H1 (cell line): ENCODE measurements at regions not wholly inside any gene's neighbourhood (a gene's known extent, or its start where the extent isn't known, plus 50 kb on each side); places are given as distances from the start of the nearest gene placed in this dataset.

Experiments
- CTCF ChIA-PET: fragments of 300-600 bp; sonication (Branson Sonifier 250); formaldehyde crosslinking; loops from one replicate; lab custom pipeline; 2021; ENCODE audit not compliant: partially characterized antibody; lab: Charles Lee
- POLR2A ChIA-PET: fragments of 300-600 bp; sonication (Branson Sonifier 250); formaldehyde crosslinking; loops from one replicate; lab custom pipeline; 2021; ENCODE audit warnings: inconsistent platforms; ENCODE audit not compliant: partially characterized antibody; lab: Charles Lee
- DNase-seq, 2 experiments: peaks; one replicate each; pipeline versions ENCODE4 v3.0.0 to v3.0.0-alpha.2; 2010 to 2022; ENCODE audit warnings: low spot score in 2 of 2, low read depth in 1 of 2, mixed read lengths in 1 of 2
- FAIRE-seq: peaks from 2 replicates; lab custom pipeline; 2011; peaks lifted over from hg19 to GRCh38; lab: Jason Lieb, UNC
- H2AFZ ChIP-seq: 2 replicates; pipeline ENCODE4 v1.8.1; 2012; ENCODE audit warnings: low read length, inconsistent platforms
- H2AK5ac ChIP-seq: 2 replicates; pipeline ENCODE4 v1.6.1; 2013; ENCODE audit warnings: low read depth, low read length
- H2BK120ac ChIP-seq: replicated peaks from 2 replicates; pipeline ENCODE3; 2013; ENCODE audit warnings: low read depth, low read length, inconsistent platforms
- H2BK12ac ChIP-seq: 2 replicates; pipeline ENCODE4 v1.6.1; 2013; ENCODE audit warnings: low read depth, low read length
- H2BK15ac ChIP-seq: 2 replicates; pipeline ENCODE4 v1.6.1; 2013; ENCODE audit warnings: low read length
- H2BK20ac ChIP-seq: 2 replicates; pipeline ENCODE4 v1.6.1; 2013; ENCODE audit warnings: low read length
- H2BK5ac ChIP-seq: 2 replicates; pipeline ENCODE4 v1.6.1; 2013; ENCODE audit warnings: low read depth, low read length
- H3K14ac ChIP-seq: 2 replicates; pipeline ENCODE4 v1.6.1; 2013; ENCODE audit warnings: inconsistent platforms; ENCODE audit not compliant: insufficient read length
- H3K18ac ChIP-seq: 2 replicates; pipeline ENCODE4 v1.6.1; 2013; ENCODE audit warnings: low read length; ENCODE audit errors: extremely low read depth
- H3K23ac ChIP-seq: 2 replicates; pipeline ENCODE4 v1.6.1; 2013; ENCODE audit warnings: inconsistent platforms; ENCODE audit not compliant: insufficient read length
- H3K23me2 ChIP-seq: 2 replicates; pipeline ENCODE4 v1.6.1; 2013; ENCODE audit warnings: low read depth, low read length
- H3K27ac ChIP-seq: 2 replicates; pipeline ENCODE4 v1.6.1; 2011; ENCODE audit warnings: low read depth, low read length, inconsistent platforms
- H3K27me3 ChIP-seq, 4 experiments: replicated peaks in 1 of 4; 1 replicate in 1 of 4; 2 replicates in 3 of 4; pipeline versions ENCODE4 v1.6.1 to v1.8.1; 2011 to 2013; ENCODE audit warnings: low read length in 3 of 4, mild to moderate bottlenecking in 3 of 4, inconsistent platforms in 2 of 4, mixed read lengths in 2 of 4, moderate library complexity in 1 of 4; ENCODE audit not compliant: control insufficient read depth in 3 of 4, insufficient read depth in 3 of 4; ENCODE audit errors: extremely low read depth in 1 of 4
- H3K36me3 ChIP-seq, 4 experiments: 2 replicates each; pipeline versions ENCODE4 v1.6.1 to v1.8.1; 2011 to 2013; ENCODE audit warnings: mild to moderate bottlenecking in 4 of 4, low read length in 3 of 4, moderate library complexity in 2 of 4, control low read depth in 1 of 4, inconsistent platforms in 1 of 4; ENCODE audit not compliant: insufficient read depth in 4 of 4, control insufficient read depth in 2 of 4
- H3K4ac ChIP-seq: replicated peaks from 2 replicates; pipeline ENCODE3; 2013; ENCODE audit warnings: low read length, low read depth, mixed read lengths, inconsistent platforms; ENCODE audit not compliant: insufficient read length
- H3K4me1 ChIP-seq, 4 experiments: replicated peaks in 1 of 4; 1 replicate in 1 of 4; 2 replicates in 3 of 4; pipeline versions ENCODE4 v1.6.1 to v1.8.1; 2011 to 2013; ENCODE audit warnings: low read length in 3 of 4, inconsistent platforms in 2 of 4, mixed read lengths in 1 of 4; ENCODE audit not compliant: insufficient read depth in 4 of 4, control insufficient read depth in 3 of 4
- H3K4me2 ChIP-seq, 2 experiments: 2 replicates each; pipeline versions ENCODE4 v1.6.1 to v1.8.1; 2011 to 2013; ENCODE audit warnings: low read depth in 2 of 2, low read length in 2 of 2, control low read depth in 1 of 2, inconsistent platforms in 1 of 2, mild to moderate bottlenecking in 1 of 2; ENCODE audit not compliant: insufficient read depth in 1 of 2
- H3K4me3 ChIP-seq, 4 experiments: fragments of 200-600, 300-600 bp in 1 of 4; sonication (generic), shearing (Covaris generic), sonication (Bioruptor Twin) in 1 of 4; 2 replicates each; pipeline versions ENCODE4 v1.5.1 to v1.8.1; 2011 to 2016; ENCODE audit warnings: low read length in 4 of 4, low read depth in 3 of 4, control low read depth in 2 of 4, inconsistent platforms in 2 of 4, mild to moderate bottlenecking in 2 of 4, mixed read lengths in 1 of 4, moderate library complexity in 1 of 4; ENCODE audit not compliant: insufficient read depth in 2 of 4; ENCODE audit errors: extremely low read depth in 1 of 4
- H3K56ac ChIP-seq: replicated peaks from 2 replicates; pipeline ENCODE3; 2013; ENCODE audit warnings: low read depth, mild to moderate bottlenecking, mixed read lengths, low read length, inconsistent platforms; ENCODE audit not compliant: insufficient read length
- H3K79me1 ChIP-seq: 2 replicates; pipeline ENCODE4 v1.6.1; 2013; ENCODE audit warnings: low read depth, low read length, control low read depth
- H3K79me2 ChIP-seq, 2 experiments: 2 replicates each; pipeline versions ENCODE4 v1.6.1 to v1.8.1; 2012 to 2013; ENCODE audit warnings: low read length in 2 of 2, mild to moderate bottlenecking in 2 of 2, inconsistent platforms in 1 of 2; ENCODE audit not compliant: insufficient read depth in 2 of 2, control insufficient read depth in 1 of 2
- H3K9ac ChIP-seq, 4 experiments: replicated peaks in 1 of 4; 1 replicate in 1 of 4; 2 replicates in 3 of 4; pipeline versions ENCODE4 v1.6.1 to v1.8.1; 2011 to 2013; ENCODE audit warnings: low read depth in 3 of 4, low read length in 3 of 4, control low read depth in 2 of 4, mild to moderate bottlenecking in 2 of 4, moderate library complexity in 2 of 4, inconsistent platforms in 1 of 4; ENCODE audit errors: extremely low read depth in 1 of 4
- H3K9me3 ChIP-seq, 2 experiments: 2 replicates each; pipeline versions ENCODE4 v1.6.1 to v1.8.1; 2012 to 2013; ENCODE audit warnings: mild to moderate bottlenecking in 2 of 2, moderate library complexity in 2 of 2, control low read depth in 1 of 2, inconsistent platforms in 1 of 2, low read depth in 1 of 2, low read length in 1 of 2, mixed read lengths in 1 of 2; ENCODE audit not compliant: insufficient read depth in 2 of 2
- H4K20me1 ChIP-seq, 2 experiments: replicated peaks in 1 of 2; 2 replicates each; pipeline versions ENCODE3 to v1.8.1; 2011 to 2013; ENCODE audit warnings: inconsistent platforms in 2 of 2, low read length in 2 of 2, mild to moderate bottlenecking in 1 of 2; ENCODE audit not compliant: insufficient read depth in 2 of 2, control insufficient read depth in 1 of 2
- H4K5ac ChIP-seq: 2 replicates; pipeline ENCODE4 v1.6.1; 2013; ENCODE audit warnings: low read length, low read depth, mixed read lengths, inconsistent platforms; ENCODE audit not compliant: insufficient read length
- H4K8ac ChIP-seq: 2 replicates; pipeline ENCODE4 v1.8.0; 2013; ENCODE audit warnings: mild to moderate bottlenecking, moderate library complexity, low read length, inconsistent platforms; ENCODE audit not compliant: insufficient read depth; ENCODE audit errors: extremely low read depth
- H4K91ac ChIP-seq: replicated peaks from 2 replicates; pipeline ENCODE3; 2013; ENCODE audit warnings: low read length, mixed read lengths, inconsistent platforms; ENCODE audit not compliant: insufficient read length
- BCL11A ChIP-seq, 2 experiments: IDR thresholded peaks; one replicate each; pipeline ENCODE4 v1.6.1; 2011; ENCODE audit warnings: low read depth in 2 of 2, low read length in 2 of 2, mild to moderate bottlenecking in 2 of 2
- CTBP2 ChIP-seq: IDR thresholded peaks from 2 replicates; pipeline ENCODE4 v1.7.0; 2011; ENCODE audit warnings: borderline replicate concordance, mild to moderate bottlenecking, moderate library complexity, mixed read lengths, low read length; ENCODE audit not compliant: insufficient read depth, insufficient read length
- E2F6 ChIP-seq: IDR thresholded peaks from 2 replicates; pipeline ENCODE4 v1.6.1; 2012; ENCODE audit warnings: inconsistent platforms
- FOSL1 ChIP-seq: IDR thresholded peaks from 2 replicates; pipeline ENCODE4 v1.6.1; 2011; ENCODE audit warnings: mild to moderate bottlenecking, low read depth, low read length, moderate library complexity; ENCODE audit not compliant: insufficient read depth
- NANOG ChIP-seq: IDR thresholded peaks from 2 replicates; pipeline ENCODE4 v1.6.1; 2011; ENCODE audit warnings: low read length, low read depth, mild to moderate bottlenecking, inconsistent platforms; ENCODE audit not compliant: insufficient read depth, poor library complexity, severe bottlenecking
- POLR2A ChIP-seq, 2 experiments: IDR thresholded peaks; 1 replicate in 1 of 2; 2 replicates in 1 of 2; pipeline ENCODE4 v1.6.1; 2011; ENCODE audit warnings: low read depth in 2 of 2, low read length in 2 of 2, mild to moderate bottlenecking in 2 of 2; ENCODE audit errors: control extremely low read depth in 1 of 2
- RAD21 ChIP-seq, 2 experiments: IDR thresholded peaks in 1 of 2; conservative IDR thresholded peaks in 1 of 2; 2 replicates each; pipeline ENCODE4 v1.6.1; 2011; ENCODE audit warnings: low read depth in 2 of 2, low read length in 2 of 2, improper control_type of control experiment in 1 of 2, inconsistent platforms in 1 of 2, mild to moderate bottlenecking in 1 of 2, moderate library complexity in 1 of 2
- SIN3A ChIP-seq, 2 experiments: IDR thresholded peaks in 1 of 2; conservative IDR thresholded peaks in 1 of 2; 2 replicates each; pipeline ENCODE4 v1.6.1; 2011 to 2012; ENCODE audit warnings: low read length in 2 of 2, improper control_type of control experiment in 1 of 2, low read depth in 1 of 2, mild to moderate bottlenecking in 1 of 2
- SIRT6 ChIP-seq: IDR thresholded peaks from one replicate; pipeline ENCODE4 v1.7.1; 2012; ENCODE audit warnings: low read length, inconsistent platforms
- SP1 ChIP-seq: IDR thresholded peaks from 2 replicates; pipeline ENCODE4 v1.6.1; 2011; ENCODE audit warnings: low read depth, low read length
- SUZ12 ChIP-seq: fragments of 200-600 bp; sonication (generic); IDR thresholded peaks from 2 replicates; pipeline ENCODE4 v1.6.1; 2012; ENCODE audit warnings: mild to moderate bottlenecking, inconsistent platforms, low read length, moderate library complexity, mixed read lengths
- TAF7 ChIP-seq: optimal IDR thresholded peaks from 2 replicates; pipeline ENCODE3; 2011; ENCODE audit warnings: low read depth, mild to moderate bottlenecking, inconsistent platforms, low read length, moderate library complexity, borderline replicate concordance
- ZNF274 ChIP-seq: IDR thresholded peaks from 2 replicates; pipeline ENCODE4 v1.7.0; 2012; ENCODE audit warnings: low read length, borderline replicate concordance; ENCODE audit errors: extremely low read depth

- H2BK12ac ChIP-seq: no peak overlapping the region
- no peak overlapping the region for H3K56ac ChIP-seq
- no peak overlapping the region for H2AK5ac ChIP-seq
- no peaks in the 10 kb centered on the region for H4K20me1 ChIP-seq
- H3K23ac ChIP-seq: no peak overlapping the region
- no peaks in the 10 kb centered on the region for H3K23me2 ChIP-seq
- H3K27me3 ChIP-seq: no peaks in the 10 kb centered on the region
- no peak overlapping the region for H2BK5ac ChIP-seq
- no peak overlapping the region for H3K27ac ChIP-seq
- H2BK20ac ChIP-seq: no peak overlapping the region
- H2BK15ac ChIP-seq: no peak overlapping the region
- H3K9ac ChIP-seq: no peak overlapping the region
- ChIA-PET CTCF (no interaction called here), POLR2A (no interaction called here)
- no peak for TF ChIP-seq NANOG
- no peak for TF ChIP-seq SUZ12
- no peak for TF ChIP-seq SIN3A (conservative IDR thresholded peaks at IDR 0.05 in 1 of 2, IDR thresholded peaks at IDR 0.05 in 1 of 2; ENCODE audit: low read depth in 1 of 2, low read length in 2 of 2)
- TF ChIP-seq FOSL1: no peak
- no peak for TF ChIP-seq ZNF274
- no peak for TF ChIP-seq E2F6
- TF ChIP-seq BCL11A (IDR thresholded peaks at IDR 0.05; ENCODE audit: low read depth in 2 of 2, low read length in 2 of 2): no peak
- TF ChIP-seq SP1: no peak
- no peak for TF ChIP-seq RAD21 (IDR thresholded peaks at IDR 0.05 in 1 of 2, conservative IDR thresholded peaks at IDR 0.05 in 1 of 2; ENCODE audit: low read depth in 2 of 2, low read length in 2 of 2)
- TF ChIP-seq POLR2A (IDR thresholded peaks at IDR 0.05; ENCODE audit: control extremely low read depth in 1 of 2, low read depth in 2 of 2, low read length in 2 of 2): no peak
- TF ChIP-seq SIRT6: no peak
- no peak for TF ChIP-seq CTBP2
- TF ChIP-seq TAF7: no peak
- no peak overlapping the region for H4K8ac ChIP-seq
- H3K36me3 ChIP-seq: no peaks in the 10 kb centered on the region
- H4K91ac ChIP-seq: no peak overlapping the region
- H3K79me2 ChIP-seq: no peaks in the 10 kb centered on the region
- no peak for FAIRE-seq
- no peak overlapping the region for H3K4me3 ChIP-seq
- no peak overlapping the region for H3K14ac ChIP-seq
- H3K18ac ChIP-seq: no peak overlapping the region
- no peak overlapping the region for H3K4me2 ChIP-seq
- H2AFZ ChIP-seq: no peak overlapping the region
- no peak for DNase-seq
- H3K79me1 ChIP-seq: no peaks in the 10 kb centered on the region
- no peak overlapping the region for H4K5ac ChIP-seq
- H3K9me3 ChIP-seq: no peaks in the 10 kb centered on the region
- no peak overlapping the region for H3K4ac ChIP-seq
- no peak overlapping the region for H2BK120ac ChIP-seq
- H3K4me1 ChIP-seq: no peaks in the 10 kb centered on the region; a peak in 2 of 7 replicates
Observed at GRCh38 chr4:83716874-83717273, 181.0 kb downstream of the GPAT3 start.
